GM23338 (cell line): ENCODE measurements at regions not wholly inside any gene's neighbourhood (a gene's known extent, or its start where the extent isn't known, plus 50 kb on each side); places are given as distances from the start of the nearest gene placed in this dataset.

Source experiments
- ATAC-seq: fragments of 200-7000 bp; cut with Tn5 transposase; 3 replicates; pipeline ENCODE4 v1.9.1; 2020
- DNase-seq: peaks from one replicate; pipeline ENCODE4 v3.0.0-alpha.2; 2015; ENCODE audit warnings: low spot score
- H2AFZ ChIP-seq: fragments of 200-600 bp; sonication (generic); 2 replicates; pipeline ENCODE4 v1.8.0; 2016; ENCODE audit warnings: antibody characterized with exemption, mild to moderate bottlenecking, moderate library complexity
- H3F3A ChIP-seq: fragments of 200-600 bp; sonication (generic); replicated peaks from 2 replicates; pipeline ENCODE4 v1.8.0; 2017; ENCODE audit warnings: antibody characterized with exemption, mixed run types, low read depth
- H3K27ac ChIP-seq: fragments of 200-600 bp; sonication (generic); 2 replicates; pipeline ENCODE4 v1.6.1; 2016; ENCODE audit warnings: low read depth
- H3K27me3 ChIP-seq: fragments of 200-600 bp; sonication (generic); 2 replicates; pipeline ENCODE4 v1.8.0; 2016; ENCODE audit warnings: mild to moderate bottlenecking, mixed run types, moderate library complexity; ENCODE audit not compliant: insufficient read depth
- H3K36me3 ChIP-seq: fragments of 200-600 bp; sonication (generic); 2 replicates; pipeline ENCODE4 v1.8.0; 2016; ENCODE audit warnings: mild to moderate bottlenecking; ENCODE audit not compliant: insufficient read depth
- H3K4me1 ChIP-seq: fragments of 200-600 bp; sonication (generic); 2 replicates; pipeline ENCODE4 v1.8.0; 2016; ENCODE audit warnings: mild to moderate bottlenecking, moderate library complexity; ENCODE audit not compliant: insufficient read depth
- H3K4me2 ChIP-seq: fragments of 200-600 bp; sonication (generic); 2 replicates; pipeline ENCODE4 v1.7.1; 2017; ENCODE audit warnings: mixed run types
- H3K4me3 ChIP-seq: fragments of 200-600 bp; sonication (generic); 2 replicates; pipeline ENCODE4 v1.6.1; 2016; ENCODE audit warnings: mixed run types
- H3K79me2 ChIP-seq: fragments of 200-600 bp; sonication (generic); replicated peaks from 2 replicates; pipeline ENCODE4 v1.8.0; 2017; ENCODE audit warnings: mild to moderate bottlenecking; ENCODE audit not compliant: insufficient read depth
- H3K9me2 ChIP-seq: fragments of 200-600 bp; sonication (generic); 2 replicates; pipeline ENCODE4 v1.8.0; 2017; ENCODE audit not compliant: insufficient read depth
- H4K20me1 ChIP-seq: fragments of 200-600 bp; sonication (generic); replicated peaks from 2 replicates; pipeline ENCODE4 v1.8.0; 2017; ENCODE audit warnings: mild to moderate bottlenecking; ENCODE audit not compliant: insufficient read depth
- H3K27ac Mint-ChIP-seq: 2 replicates; pipeline ENCODE4 v1.8.0; 2020; ENCODE audit warnings: inconsistent platforms, mild to moderate bottlenecking, moderate library complexity, mixed read lengths
- H3K27me3 Mint-ChIP-seq: 3 replicates; pipeline ENCODE4 v1.8.0; 2022; ENCODE audit warnings: low read depth, mild to moderate bottlenecking, moderate library complexity, mixed read lengths, inconsistent platforms; ENCODE audit not compliant: insufficient read depth, poor library complexity
- H3K36me3 Mint-ChIP-seq: 3 replicates; pipeline ENCODE4 v1.8.0; 2021; ENCODE audit warnings: low read depth, mild to moderate bottlenecking, inconsistent platforms, moderate library complexity, mixed read lengths
- H3K4me1 Mint-ChIP-seq: 3 replicates; pipeline ENCODE4 v1.8.0; 2020; ENCODE audit warnings: mild to moderate bottlenecking, inconsistent platforms, mixed read lengths
- H3K4me3 Mint-ChIP-seq: 3 replicates; pipeline ENCODE4 v1.8.0; 2021; ENCODE audit warnings: moderate library complexity, mild to moderate bottlenecking, inconsistent platforms, mixed read lengths
- H3K9me3 Mint-ChIP-seq: 3 replicates; pipeline ENCODE4 v1.8.0; 2020; ENCODE audit warnings: moderate library complexity, mild to moderate bottlenecking, inconsistent platforms, mixed read lengths
- EZH2 ChIP-seq: fragments of 200-600 bp; sonication (generic); IDR thresholded peaks from one replicate; pipeline ENCODE4 v1.8.0; 2017; ENCODE audit warnings: antibody characterized with exemption, mild to moderate bottlenecking, low read depth; ENCODE audit not compliant: unreplicated experiment
- JUNB ChIP-seq: IDR thresholded peaks from one replicate; pipeline ENCODE4 v1.6.1; 2016; ENCODE audit warnings: antibody characterized with exemption; ENCODE audit not compliant: unreplicated experiment
- NANOG ChIP-seq: IDR thresholded peaks from 2 replicates; pipeline ENCODE4 v1.6.1; 2016; ENCODE audit warnings: antibody characterized with exemption, borderline replicate concordance
- POLR2AphosphoS5 ChIP-seq: IDR thresholded peaks from 2 replicates; pipeline ENCODE4 v1.6.1; 2016; ENCODE audit warnings: antibody characterized with exemption, low read depth
- ZNF114 ChIP-seq: fragments of 250-450 bp; sonication (Bioruptor Pico); IDR thresholded peaks from 2 replicates; pipeline ENCODE4 v1.5.0; 2020; ENCODE audit warnings: mild to moderate bottlenecking, moderate library complexity
- ZNF331 ChIP-seq: fragments of 250-450 bp; sonication (Bioruptor Pico); IDR thresholded peaks from 2 replicates; pipeline ENCODE4 v1.5.0; 2020; ENCODE audit warnings: low read depth, mild to moderate bottlenecking, moderate library complexity
- TF ChIP-seq, protein P1 (sequence below): IDR thresholded peaks from one replicate; pipeline ENCODE4 v1.6.1; 2018; ENCODE audit warnings: antibody characterized with exemption; ENCODE audit not compliant: unreplicated experiment
- TF ChIP-seq, protein P2 (sequence below), 2 experiments: fragments of 200-600 bp in 1 of 2; sonication (generic) in 1 of 2; conservative IDR thresholded peaks; 2 replicates each; pipeline versions ENCODE4 v1.5.1 to v1.6.1; 2016 to 2017; ENCODE audit warnings: antibody characterized with exemption in 2 of 2, low read depth in 2 of 2, mild to moderate bottlenecking in 2 of 2, moderate library complexity in 1 of 2

DNA sequence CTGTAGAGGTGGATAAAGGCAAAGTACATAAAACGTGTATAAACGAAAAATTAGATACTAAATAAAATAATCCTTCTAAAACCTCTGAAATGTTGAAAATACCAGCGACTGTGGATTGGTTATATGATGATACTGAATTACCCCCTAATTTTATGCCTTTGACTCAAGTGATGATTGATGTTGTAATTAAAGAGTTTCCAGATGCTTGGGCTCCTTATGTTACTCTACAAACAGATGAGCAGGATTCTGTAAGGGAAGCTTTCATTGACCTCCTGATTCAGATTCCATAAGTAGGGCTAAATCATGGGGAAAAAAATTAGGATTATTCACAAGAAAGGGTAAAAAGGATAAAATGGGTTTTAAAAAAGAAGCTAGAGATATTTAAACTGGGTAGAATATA, 418.2 kb upstream of the SLC39A10 start:
- Histone ChIP-seq H4K20me1 (no peaks in the 10 kb centered on the region), H3F3A (no peaks in the 10 kb centered on the region), H3K36me3 (no peaks in the 10 kb centered on the region), H3K4me3 (no peak overlapping the region), H2AFZ (no peak overlapping the region), H3K9me2 (no peaks in the 10 kb centered on the region), H3K27ac (no peak overlapping the region), H3K27me3 (no peaks in the 10 kb centered on the region), H3K4me2 (no peak overlapping the region), H3K79me2 (no peaks in the 10 kb centered on the region), H3K4me1 (no peaks in the 10 kb centered on the region)
- TF ChIP-seq, protein P1, sequence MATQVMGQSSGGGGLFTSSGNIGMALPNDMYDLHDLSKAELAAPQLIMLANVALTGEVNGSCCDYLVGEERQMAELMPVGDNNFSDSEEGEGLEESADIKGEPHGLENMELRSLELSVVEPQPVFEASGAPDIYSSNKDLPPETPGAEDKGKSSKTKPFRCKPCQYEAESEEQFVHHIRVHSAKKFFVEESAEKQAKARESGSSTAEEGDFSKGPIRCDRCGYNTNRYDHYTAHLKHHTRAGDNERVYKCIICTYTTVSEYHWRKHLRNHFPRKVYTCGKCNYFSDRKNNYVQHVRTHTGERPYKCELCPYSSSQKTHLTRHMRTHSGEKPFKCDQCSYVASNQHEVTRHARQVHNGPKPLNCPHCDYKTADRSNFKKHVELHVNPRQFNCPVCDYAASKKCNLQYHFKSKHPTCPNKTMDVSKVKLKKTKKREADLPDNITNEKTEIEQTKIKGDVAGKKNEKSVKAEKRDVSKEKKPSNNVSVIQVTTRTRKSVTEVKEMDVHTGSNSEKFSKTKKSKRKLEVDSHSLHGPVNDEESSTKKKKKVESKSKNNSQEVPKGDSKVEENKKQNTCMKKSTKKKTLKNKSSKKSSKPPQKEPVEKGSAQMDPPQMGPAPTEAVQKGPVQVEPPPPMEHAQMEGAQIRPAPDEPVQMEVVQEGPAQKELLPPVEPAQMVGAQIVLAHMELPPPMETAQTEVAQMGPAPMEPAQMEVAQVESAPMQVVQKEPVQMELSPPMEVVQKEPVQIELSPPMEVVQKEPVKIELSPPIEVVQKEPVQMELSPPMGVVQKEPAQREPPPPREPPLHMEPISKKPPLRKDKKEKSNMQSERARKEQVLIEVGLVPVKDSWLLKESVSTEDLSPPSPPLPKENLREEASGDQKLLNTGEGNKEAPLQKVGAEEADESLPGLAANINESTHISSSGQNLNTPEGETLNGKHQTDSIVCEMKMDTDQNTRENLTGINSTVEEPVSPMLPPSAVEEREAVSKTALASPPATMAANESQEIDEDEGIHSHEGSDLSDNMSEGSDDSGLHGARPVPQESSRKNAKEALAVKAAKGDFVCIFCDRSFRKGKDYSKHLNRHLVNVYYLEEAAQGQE = no peak
- TF ChIP-seq, protein P2, sequence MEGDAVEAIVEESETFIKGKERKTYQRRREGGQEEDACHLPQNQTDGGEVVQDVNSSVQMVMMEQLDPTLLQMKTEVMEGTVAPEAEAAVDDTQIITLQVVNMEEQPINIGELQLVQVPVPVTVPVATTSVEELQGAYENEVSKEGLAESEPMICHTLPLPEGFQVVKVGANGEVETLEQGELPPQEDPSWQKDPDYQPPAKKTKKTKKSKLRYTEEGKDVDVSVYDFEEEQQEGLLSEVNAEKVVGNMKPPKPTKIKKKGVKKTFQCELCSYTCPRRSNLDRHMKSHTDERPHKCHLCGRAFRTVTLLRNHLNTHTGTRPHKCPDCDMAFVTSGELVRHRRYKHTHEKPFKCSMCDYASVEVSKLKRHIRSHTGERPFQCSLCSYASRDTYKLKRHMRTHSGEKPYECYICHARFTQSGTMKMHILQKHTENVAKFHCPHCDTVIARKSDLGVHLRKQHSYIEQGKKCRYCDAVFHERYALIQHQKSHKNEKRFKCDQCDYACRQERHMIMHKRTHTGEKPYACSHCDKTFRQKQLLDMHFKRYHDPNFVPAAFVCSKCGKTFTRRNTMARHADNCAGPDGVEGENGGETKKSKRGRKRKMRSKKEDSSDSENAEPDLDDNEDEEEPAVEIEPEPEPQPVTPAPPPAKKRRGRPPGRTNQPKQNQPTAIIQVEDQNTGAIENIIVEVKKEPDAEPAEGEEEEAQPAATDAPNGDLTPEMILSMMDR (conservative IDR thresholded peaks at IDR 0.05; ENCODE audit: low read depth in 2 of 2) = no peak
- Mint-ChIP-seq H3K27ac (peak overlapping the region; percentile 8; the same call in 1 of the 2 replicates), H3K4me3 (no peak overlapping the region), H3K4me1 (peaks cover 8% of the 10 kb centered on the region), H3K27me3 (no peaks in the 10 kb centered on the region), H3K9me3 (no peaks in the 10 kb centered on the region; the same call in 2 of the 3 replicates), H3K36me3 (no peaks in the 10 kb centered on the region)
- ATAC-seq (no peak), DNase-seq (no peak)

- H3K27me3 Mint-ChIP-seq = no peaks in the 10 kb centered on the region
- H3K4me2 ChIP-seq = no peak overlapping the region
- H3K4me3 ChIP-seq = no peak overlapping the region
- H3K36me3 Mint-ChIP-seq = no peaks in the 10 kb centered on the region
- no peaks in the 10 kb centered on the region for H4K20me1 ChIP-seq
- no peaks in the 10 kb centered on the region for H3K9me2 ChIP-seq
- ATAC-seq = no peak
- DNase-seq = no peak
- H3K36me3 ChIP-seq = no peaks in the 10 kb centered on the region
- H3K4me3 Mint-ChIP-seq = no peak overlapping the region
- H3K79me2 ChIP-seq = no peaks in the 10 kb centered on the region
- H3K9me3 Mint-ChIP-seq = no peaks in the 10 kb centered on the region
- H3K4me1 Mint-ChIP-seq = peaks cover 8% of the 10 kb centered on the region
- no peak overlapping the region; the same call in 1 of the 2 replicates for H2AFZ ChIP-seq
- peak overlapping the region; percentile 45; the same call in 1 of the 2 replicates for H3K27ac Mint-ChIP-seq
- H3K27me3 ChIP-seq = no peaks in the 10 kb centered on the region
- H3F3A ChIP-seq = no peaks in the 10 kb centered on the region
- no peak overlapping the region for H3K27ac ChIP-seq
- no peaks in the 10 kb centered on the region for H3K4me1 ChIP-seq
- TF ChIP-seq EZH2 = no peak
- no peak for TF ChIP-seq JUNB
- TF ChIP-seq, protein P2 (conservative IDR thresholded peaks at IDR 0.05; ENCODE audit: low read depth in 2 of 2) = no peak
- TF ChIP-seq ZNF331 (CRISPR knock-in tag) = no peak
- TF ChIP-seq NANOG = no peak
- TF ChIP-seq ZNF114 = no peak
- no peak for TF ChIP-seq POLR2AphosphoS5
Observed at GRCh38 chr2:195238379-195238778, 418.6 kb upstream of the SLC39A10 start.
